Heart right ventricle (tissue), 16 donors: ENCODE measurements at regions not wholly inside any gene's neighbourhood (a gene's known extent, or its start where the extent isn't known, plus 50 kb on each side); places are given as distances from the start of the nearest gene placed in this dataset.

ENCODE experiments used
- ATAC-seq, 8 donors: fragments of 200-7000 bp; cut with Tn5 transposase; one replicate each; pipeline ENCODE4 v1.9.1; 2020; ENCODE audit warnings: mild to moderate bottlenecking in 8 of 8, moderate library complexity in 8 of 8, moderate number of reproducible peaks in 1 of 8
- DNase-seq, 2 donors: peaks; one replicate each; pipeline ENCODE4 v3.0.0-alpha.2; 2020
- H3K27ac ChIP-seq, 10 donors: fragments of 200-600 bp; sonication (generic) in 2 of 10; one replicate each; pipeline versions ENCODE4 v1.5.0 to v1.8.0; 2020 to 2022; ENCODE audit warnings: mild to moderate bottlenecking in 3 of 10
- H3K27me3 ChIP-seq, 7 donors: fragments of 200-600 bp; one replicate each; pipeline ENCODE4 v1.8.0; 2021 to 2022; ENCODE audit warnings: mild to moderate bottlenecking in 2 of 7
- H3K36me3 ChIP-seq, 9 donors: fragments of 200-600 bp; sonication (generic) in 1 of 9; one replicate each; pipeline versions ENCODE4 v1.5.0 to v1.8.0; 2020 to 2022; ENCODE audit warnings: mild to moderate bottlenecking in 2 of 9
- H3K4me1 ChIP-seq, 9 donors: fragments of 200-600 bp; sonication (generic) in 1 of 9; one replicate each; pipeline versions ENCODE4 v1.5.0 to v1.8.0; 2020 to 2022; ENCODE audit warnings: mild to moderate bottlenecking in 4 of 9
- H3K4me3 ChIP-seq, 10 donors: fragments of 200-600 bp; sonication (generic) in 2 of 10; one replicate each; pipeline versions ENCODE4 v1.5.0 to v1.8.0; 2020 to 2022; ENCODE audit warnings: mild to moderate bottlenecking in 7 of 10, moderate library complexity in 2 of 10
- H3K9me3 ChIP-seq, 11 donors: fragments of 200-600 bp in 10 of 11; sonication (generic) in 2 of 11; one replicate each; pipeline versions ENCODE4 v1.5.0 to v1.8.0; 2013 to 2022; ENCODE audit warnings: mild to moderate bottlenecking in 2 of 11, control low read depth in 1 of 11, moderate library complexity in 1 of 11
- CTCF ChIP-seq, 9 donors: fragments of 200-600 bp; sonication (generic) in 2 of 9; IDR thresholded peaks; one replicate each; pipeline versions ENCODE4 v1.5.0 to v1.8.0; 2021 to 2022; ENCODE audit warnings: antibody characterized with exemption in 9 of 9, mild to moderate bottlenecking in 5 of 9, moderate library complexity in 1 of 9
- WGBS, 2 donors: extraction: QIAGEN DNeasy Blood & Tissue Kit; methylation state at CpG; one replicate each; pipeline ENCODE4 v1.1.7; 2013; ENCODE audit warnings: inconsistent platforms in 1 of 2; 5-methylcytosine and 5-hydroxymethylcytosine counted together
- intact Hi-C, 10 donors: fragments of 100-400 bp; cut with DNase I; formaldehyde crosslinking; loops; one replicate each; pipeline versions ENCODE4 v1.11.1 to v1.14.2; 2022
- donor health status: Arrhythmogenic right ventricular cardiomyopathy.
- donor health status: ischemic (EF 13 %, LVEDD 7.1; RV severe dilation, severe dysfunction).
- donor health status: healthy with polysubstance abuse.
- donor health status: DM: no; HTN: yes; CAD: no.
- donor health status: DM: no; HTN: no; CAD: no.
- donor health status: ischemic (EF 25% LVEDD 6.9; RV normal size, moderate dysfunction).
- donor health status: ischemic (EF 25% LVEDD 5.7; RV mildly dilated, moderate dysfunction).
- donor health status: healthy.
- donor health status: DM: yes; HTN: yes; CAD: no.
- donor health status: Ischemic cardiomyopathy.
- donor health status: ischemic (EF 35%, LVEDD 5.7; RV mildly dilated, moderate dysfunction).
- donor health status: nonischemic (EF 11% LVEDD 7.7; RV severe dilation, severe dysfunction).
- donor health status: DM: yes; HTN: yes; CAD: no.
- donor health status: PGD.
- donor health status: ischemic (EF 29% LVEDD 5.4; RV normal size, mild dysfunction).
- donor health status: nonischemic (EF 23%, LVEDD 6.1; RV moderate dilation, normal function).

- ATAC-seq (no peak), DNase-seq (no peak)
- Histone ChIP-seq H3K4me3 (no peak overlapping the region), H3K27ac (no peak overlapping the region), H3K27me3 (peaks cover 0 to 22% (median 0%) of the 10 kb centered on the region in 7 donors), H3K9me3 (peaks cover 0 to 18% (median 8%) of the 10 kb centered on the region in 11 donors), H3K4me1 (no peaks in the 10 kb centered on the region), H3K36me3 (no peaks in the 10 kb centered on the region)
- 79% methylated on average over 3 of the region's 3 CpGs for WGBS, 2 donors
- intact Hi-C loops, result no loop called here
- TF ChIP-seq CTCF (IDR thresholded peaks at IDR 0.05), result no peak
Observed at GRCh38 chr17:33444731-33445130, 151.6 kb upstream of the ASIC2 start.

GRCh38 chr17:33447090-33447489 is 154.0 kb upstream of the ASIC2 start:
- ATAC-seq (no peak), DNase-seq (no peak)
- H3K27me3 ChIP-seq, result peaks cover 0 to 22% (median 0%) of the 10 kb centered on the region in 7 donors
- intact Hi-C loops, result no loop called here
- no peaks in the 10 kb centered on the region for H3K4me1 ChIP-seq
- H3K36me3 ChIP-seq, result no peaks in the 10 kb centered on the region
- TF ChIP-seq CTCF (IDR thresholded peaks at IDR 0.05), result no peak
- no peak overlapping the region for H3K4me3 ChIP-seq
- H3K27ac ChIP-seq, result no peak overlapping the region
- H3K9me3 ChIP-seq, result peaks cover 0 to 18% (median 8%) of the 10 kb centered on the region in 11 donors
- WGBS, 2 donors, result 62 to 63% methylated on average over 5 of the region's 5 CpGs

GRCh38 chr17:33451221-33451620 is 158.1 kb upstream of the ASIC2 start:
- Histone ChIP-seq H3K27me3 (peaks cover 0 to 29% (median 3%) of the 10 kb centered on the region in 7 donors), H3K9me3 (peaks cover 0 to 12% (median 4%) of the 10 kb centered on the region in 11 donors), H3K4me1 (no peaks in the 10 kb centered on the region), H3K36me3 (no peaks in the 10 kb centered on the region), H3K27ac (no peak overlapping the region), H3K4me3 (no peak overlapping the region)
- WGBS, 2 donors, result 63 to 67% methylated on average over 7 of the region's 7 CpGs
- no peak for DNase-seq
- intact Hi-C loops, result no loop called here
- no peak for TF ChIP-seq CTCF (IDR thresholded peaks at IDR 0.05)
- no peak for ATAC-seq

- intact Hi-C loops, result no loop called here
- H3K36me3 ChIP-seq, result no peaks in the 10 kb centered on the region
- ATAC-seq (no peak), DNase-seq (no peak)
- H3K4me3 ChIP-seq, result no peak overlapping the region
- H3K27ac ChIP-seq, result no peak overlapping the region
- H3K4me1 ChIP-seq, result no peaks in the 10 kb centered on the region
- no peaks in the 10 kb centered on the region for H3K9me3 ChIP-seq
- 89 to 91% methylated on average over 1 of the region's 1 CpG for WGBS, 2 donors
- no peak for TF ChIP-seq CTCF (IDR thresholded peaks at IDR 0.05)
- H3K27me3 ChIP-seq, result peaks cover 0 to 59% (median 23%) of the 10 kb centered on the region in 7 donors
Observed at GRCh38 chr17:33457477-33457876, 164.4 kb upstream of the ASIC2 start.
